Neutrophil (primary cell): ENCODE measurements at regions not wholly inside any gene's neighbourhood (a gene's known extent, or its start where the extent isn't known, plus 50 kb on each side); places are given as distances from the start of the nearest gene placed in this dataset.

ENCODE experiments used
- H3K27ac ChIP-seq: fragments of 200-600 bp; sonication (generic); 2 replicates; pipeline ENCODE4 v1.5.1; 2016; ENCODE audit warnings: mild to moderate bottlenecking, moderate library complexity
- H3K27me3 ChIP-seq: fragments of 200-600 bp; sonication (generic); 2 replicates; pipeline ENCODE4 v1.6.0; 2016; ENCODE audit warnings: mild to moderate bottlenecking
- H3K36me3 ChIP-seq: fragments of 200-600 bp; sonication (generic); 2 replicates; pipeline ENCODE4 v1.5.1; 2017
- H3K4me1 ChIP-seq, 2 experiments: fragments of 200-600 bp in 1 of 2; sonication (generic) in 1 of 2; 1 replicate in 1 of 2; 2 replicates in 1 of 2; pipeline versions ENCODE4 v1.5.1 to v1.6.1; 2013 to 2016; ENCODE audit warnings: low read depth in 1 of 2, low read length in 1 of 2, mild to moderate bottlenecking in 1 of 2, moderate library complexity in 1 of 2; ENCODE audit not compliant: control insufficient read depth in 1 of 2, insufficient read depth in 1 of 2
- H3K4me3 ChIP-seq, 2 experiments: fragments of 200-600 bp in 1 of 2; sonication (generic) in 1 of 2; 1 replicate in 1 of 2; 2 replicates in 1 of 2; pipeline ENCODE4 v1.5.1; 2013 to 2016; ENCODE audit warnings: low read depth in 1 of 2, low read length in 1 of 2, mild to moderate bottlenecking in 1 of 2, moderate library complexity in 1 of 2
- H3K9me3 ChIP-seq: fragments of 200-600 bp; sonication (generic); 2 replicates; pipeline ENCODE4 v1.5.1; 2016
- TF ChIP-seq, protein P1 (sequence below): fragments of 200-600 bp; sonication (generic); IDR thresholded peaks from 2 replicates; pipeline ENCODE4 v1.5.1; 2016; ENCODE audit warnings: antibody characterized with exemption

DNA sequence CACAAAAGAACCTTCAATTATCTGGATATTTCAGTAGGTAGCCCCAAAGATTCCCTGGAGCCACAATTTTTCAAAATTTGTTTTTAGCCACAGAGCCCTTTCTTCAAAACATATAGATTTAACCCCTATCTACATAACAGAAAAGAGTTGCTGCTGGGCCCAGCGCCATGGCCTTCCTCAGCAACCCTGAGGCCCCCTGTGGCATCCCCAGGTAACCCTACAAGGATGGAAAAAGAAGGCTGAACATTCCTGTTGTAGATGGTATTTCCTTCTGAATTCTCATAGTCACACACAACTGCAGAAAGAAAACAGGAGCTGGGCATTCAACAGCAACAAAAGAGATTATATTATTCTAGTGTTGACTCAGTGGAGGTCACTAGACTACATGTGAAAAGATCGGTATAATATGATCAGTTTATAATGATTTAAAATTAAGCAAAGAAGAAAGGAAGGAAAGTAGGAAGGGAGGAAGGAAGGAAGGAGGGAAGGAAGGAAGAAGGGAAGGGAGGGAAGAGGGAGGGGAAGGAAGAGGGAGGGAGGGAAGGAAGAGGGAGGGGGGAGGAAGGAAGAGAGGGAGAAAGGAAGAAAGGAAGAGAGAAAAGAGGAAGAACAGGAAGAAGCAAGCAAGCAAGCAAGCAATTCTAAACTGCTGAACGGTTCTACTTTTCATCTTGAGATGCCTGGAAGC, 342.5 kb upstream of the NR2F2 start:
- H3K4me1 ChIP-seq: no peaks in the 10 kb centered on the region
- TF ChIP-seq, protein P1, sequence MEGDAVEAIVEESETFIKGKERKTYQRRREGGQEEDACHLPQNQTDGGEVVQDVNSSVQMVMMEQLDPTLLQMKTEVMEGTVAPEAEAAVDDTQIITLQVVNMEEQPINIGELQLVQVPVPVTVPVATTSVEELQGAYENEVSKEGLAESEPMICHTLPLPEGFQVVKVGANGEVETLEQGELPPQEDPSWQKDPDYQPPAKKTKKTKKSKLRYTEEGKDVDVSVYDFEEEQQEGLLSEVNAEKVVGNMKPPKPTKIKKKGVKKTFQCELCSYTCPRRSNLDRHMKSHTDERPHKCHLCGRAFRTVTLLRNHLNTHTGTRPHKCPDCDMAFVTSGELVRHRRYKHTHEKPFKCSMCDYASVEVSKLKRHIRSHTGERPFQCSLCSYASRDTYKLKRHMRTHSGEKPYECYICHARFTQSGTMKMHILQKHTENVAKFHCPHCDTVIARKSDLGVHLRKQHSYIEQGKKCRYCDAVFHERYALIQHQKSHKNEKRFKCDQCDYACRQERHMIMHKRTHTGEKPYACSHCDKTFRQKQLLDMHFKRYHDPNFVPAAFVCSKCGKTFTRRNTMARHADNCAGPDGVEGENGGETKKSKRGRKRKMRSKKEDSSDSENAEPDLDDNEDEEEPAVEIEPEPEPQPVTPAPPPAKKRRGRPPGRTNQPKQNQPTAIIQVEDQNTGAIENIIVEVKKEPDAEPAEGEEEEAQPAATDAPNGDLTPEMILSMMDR: no peak
- no peak overlapping the region for H3K4me3 ChIP-seq
- no peaks in the 10 kb centered on the region for H3K9me3 ChIP-seq
- no peaks in the 10 kb centered on the region for H3K36me3 ChIP-seq
- no peak overlapping the region for H3K27ac ChIP-seq
- no peaks in the 10 kb centered on the region for H3K27me3 ChIP-seq

DNA sequence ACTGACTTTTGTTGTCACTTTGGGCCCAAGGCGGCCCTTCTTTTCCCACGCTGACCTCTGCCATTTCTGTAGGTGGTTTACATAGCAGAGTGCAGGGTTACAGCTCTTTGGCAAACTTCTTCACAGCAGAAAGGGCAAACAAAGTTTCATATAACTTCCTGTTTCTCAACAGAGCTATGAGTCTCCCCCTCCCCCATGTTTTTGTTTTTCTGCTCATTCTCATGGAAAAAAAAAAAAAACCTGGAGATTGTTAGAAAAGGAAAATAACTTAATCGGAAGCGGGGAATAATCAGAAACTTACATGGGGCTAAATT, 342.0 kb upstream of the NR2F2 start:
- no peaks in the 10 kb centered on the region for H3K36me3 ChIP-seq
- H3K4me1 ChIP-seq: no peaks in the 10 kb centered on the region
- no peaks in the 10 kb centered on the region for H3K27me3 ChIP-seq
- TF ChIP-seq, protein P1: no peak
- no peak overlapping the region for H3K27ac ChIP-seq
- no peak overlapping the region for H3K4me3 ChIP-seq
- no peaks in the 10 kb centered on the region for H3K9me3 ChIP-seq

DNA sequence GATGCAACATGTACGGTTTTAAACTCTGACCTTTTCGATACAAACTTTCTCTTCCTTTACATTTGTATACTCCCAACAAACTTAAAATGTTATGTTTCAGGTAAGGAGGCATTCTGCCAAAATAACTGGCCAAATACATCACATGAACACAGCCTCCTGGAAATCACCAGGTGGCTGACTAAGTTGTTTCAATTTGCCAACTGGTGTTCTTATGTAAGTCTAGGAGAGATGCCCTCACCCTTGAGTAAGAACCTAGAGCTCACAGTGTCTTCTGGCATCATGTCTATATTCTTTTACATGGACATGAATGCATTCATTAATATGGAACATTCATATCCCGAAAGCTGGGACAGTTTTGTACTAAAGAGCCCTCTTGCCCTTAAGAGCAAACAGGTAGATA, 341.1 kb upstream of the NR2F2 start:
- Histone ChIP-seq H3K4me3 (no peak overlapping the region), H3K27me3 (no peaks in the 10 kb centered on the region), H3K27ac (no peak overlapping the region), H3K4me1 (no peaks in the 10 kb centered on the region), H3K36me3 (no peaks in the 10 kb centered on the region), H3K9me3 (no peaks in the 10 kb centered on the region)
- TF ChIP-seq, protein P1: no peak

DNA sequence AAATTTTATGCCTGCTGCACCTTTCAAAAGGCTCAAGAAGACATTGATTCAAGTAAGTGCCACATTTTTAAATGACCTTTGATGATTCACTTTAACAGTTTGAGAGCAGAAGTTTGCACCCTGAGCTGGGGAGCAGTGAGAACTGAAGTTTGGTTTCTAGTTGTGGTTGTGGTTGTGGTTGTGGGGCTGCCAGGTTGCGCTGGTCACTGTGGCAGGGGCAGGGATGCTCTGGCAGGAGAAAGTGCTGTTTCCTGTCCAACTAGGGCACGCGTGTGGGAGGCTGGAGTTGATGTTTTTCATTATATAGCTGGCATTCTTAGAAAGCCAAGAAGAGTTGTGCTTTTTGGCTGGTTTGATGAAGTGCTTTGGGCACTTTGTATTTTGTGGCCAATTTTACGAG, 339.7 kb upstream of the NR2F2 start:
- H3K4me3 ChIP-seq: no peak overlapping the region
- TF ChIP-seq, protein P1: no peak
- H3K36me3 ChIP-seq: no peaks in the 10 kb centered on the region
- H3K9me3 ChIP-seq: no peaks in the 10 kb centered on the region
- H3K27me3 ChIP-seq: peaks cover 6% of the 10 kb centered on the region
- no peaks in the 10 kb centered on the region for H3K4me1 ChIP-seq
- no peak overlapping the region for H3K27ac ChIP-seq

DNA sequence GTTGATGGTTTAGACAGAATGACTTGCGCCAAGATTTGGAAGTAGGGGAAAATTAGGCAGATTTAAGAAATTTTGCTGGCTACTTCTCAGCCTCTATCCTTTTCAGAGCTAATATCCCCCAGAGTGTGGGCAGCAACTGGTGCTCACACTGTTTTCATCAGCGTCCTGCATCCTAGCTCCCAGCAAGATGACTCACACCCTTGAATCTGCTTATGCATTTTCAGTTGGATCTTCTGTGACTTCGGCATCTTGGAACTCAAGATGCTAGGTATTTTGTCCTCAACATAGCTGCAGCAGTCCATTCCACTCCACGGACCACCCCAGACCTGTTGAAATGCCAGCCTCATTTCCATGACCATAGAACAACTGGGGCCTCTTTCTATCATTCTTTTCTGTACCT, 336.1 kb upstream of the NR2F2 start:
- TF ChIP-seq, protein P1: no peak
- H3K9me3 ChIP-seq: no peaks in the 10 kb centered on the region
- H3K27me3 ChIP-seq: peaks cover 17% of the 10 kb centered on the region
- no peaks in the 10 kb centered on the region for H3K36me3 ChIP-seq
- H3K27ac ChIP-seq: no peak overlapping the region
- no peaks in the 10 kb centered on the region for H3K4me1 ChIP-seq
- no peak overlapping the region for H3K4me3 ChIP-seq
